ENCODE measurements at regions not wholly inside any gene's neighbourhood (a gene's known extent, or its start where the extent isn't known, plus 50 kb on each side); places are given as distances from the start of the nearest gene placed in this dataset.
"Not testable (repeated sequence)": the region's sequence is repeated elsewhere in the genome, so short reads cannot be mapped to it uniquely, and the experiment has no call there.

GRCh38 chr22:49392247-49392646 is 435.4 kb downstream of the BRD1 start:
- H3K4me3 ChIP-seq (ENCODE audit: low read depth, low read length), result no peak overlapping the region
- TF ChIP-seq CTCF (IDR thresholded peaks at IDR 0.05; ENCODE audit: borderline replicate concordance, insufficient read depth, low read depth, low read length), result no peak

- TF ChIP-seq CTCF (IDR thresholded peaks at IDR 0.05; ENCODE audit: borderline replicate concordance, insufficient read depth, low read depth, low read length), result no peak
These were observed 436.2 kb downstream of the BRD1 start for GRCh38 chr22:49391436-49391835.

GRCh38 chr22:49390954-49391353 is 436.7 kb downstream of the BRD1 start:
- no peak for TF ChIP-seq CTCF (IDR thresholded peaks at IDR 0.05; ENCODE audit: borderline replicate concordance, insufficient read depth, low read depth, low read length)
- H3K4me3 ChIP-seq (ENCODE audit: low read depth, low read length), result no peak overlapping the region

More at GRCh38 chr22:49391436-49391835, 436.2 kb downstream of the BRD1 start:
- no peak overlapping the region for H3K4me3 ChIP-seq (ENCODE audit: low read depth, low read length)

- not testable (repeated sequence) for H3K4me3 ChIP-seq (ENCODE audit: low read depth, low read length)
These were observed 443.8 kb downstream of the BRD1 start for GRCh38 chr22:49383909-49384308.

GRCh38 chr22:49382451-49382735 is 445.3 kb downstream of the BRD1 start:
- H3K4me3 ChIP-seq (ENCODE audit: low read depth, low read length), result no peak overlapping the region
- no peak for TF ChIP-seq CTCF (IDR thresholded peaks at IDR 0.05; ENCODE audit: borderline replicate concordance, insufficient read depth, low read depth, low read length)

- no peak for TF ChIP-seq CTCF (IDR thresholded peaks at IDR 0.05; ENCODE audit: borderline replicate concordance, insufficient read depth, low read depth, low read length)
- H3K4me3 ChIP-seq (ENCODE audit: low read depth, low read length), result no peak overlapping the region
These were observed 445.9 kb downstream of the BRD1 start for GRCh38 chr22:49381595-49382450.

- no peak for TF ChIP-seq CTCF (IDR thresholded peaks at IDR 0.05; ENCODE audit: borderline replicate concordance, insufficient read depth, low read depth, low read length)
- H3K4me3 ChIP-seq (ENCODE audit: low read depth, low read length), result no peak overlapping the region
These were observed 446.9 kb downstream of the BRD1 start for GRCh38 chr22:49380828-49381114.
